OCI-LY7 (cell line): ENCODE measurements at regions not wholly inside any gene's neighbourhood (a gene's known extent, or its start where the extent isn't known, plus 50 kb on each side); places are given as distances from the start of the nearest gene placed in this dataset.

Experiments used
- BruUV-seq: library from RNA; stranded (reverse); fragments of 400-500 nt; replicated peaks from 2 replicates; lab custom pipeline; 2021; lab: Mats Ljungman, UMichigan
- CTCF ChIA-PET: fragments of 300-600 bp; sonication (Branson Sonifier 250); formaldehyde crosslinking; loops from one replicate; lab custom pipeline; 2022; ENCODE audit warnings: antibody characterized with exemption; ENCODE audit not compliant: unreplicated experiment; lab: Charles Lee
- POLR2A ChIA-PET: fragments of 300-600 bp; sonication (Branson Sonifier 250); formaldehyde crosslinking; loops from one replicate; lab custom pipeline; 2022; ENCODE audit warnings: antibody characterized with exemption; lab: Charles Lee
- DNase-seq: peaks from one replicate; pipeline ENCODE4 v3.0.0-alpha.2; 2015; ENCODE audit warnings: low spot score
- H2AFZ ChIP-seq: fragments of 200-600 bp; sonication (generic), shearing (Covaris generic); 2 replicates; pipeline ENCODE4 v1.6.1; 2014; ENCODE audit warnings: mild to moderate bottlenecking, antibody characterized with exemption, low read length, moderate library complexity
- H3K27ac ChIP-seq: fragments of 200-600 bp; sonication (generic); 2 replicates; pipeline ENCODE4 v1.5.1; 2014; ENCODE audit warnings: mixed run types, low read depth, mild to moderate bottlenecking, moderate library complexity, low read length, inconsistent platforms; ENCODE audit not compliant: poor library complexity, severe bottlenecking
- H3K36me3 ChIP-seq: fragments of 200-600 bp; sonication (generic); 2 replicates; pipeline ENCODE4 v1.6.1; 2014; ENCODE audit warnings: mild to moderate bottlenecking, antibody characterized with exemption, low read length, moderate library complexity, mixed read lengths; ENCODE audit not compliant: insufficient read depth
- H3K4me1 ChIP-seq: fragments of 200-600 bp; sonication (generic); 2 replicates; pipeline ENCODE4 v1.5.1; 2014; ENCODE audit warnings: mild to moderate bottlenecking, low read length; ENCODE audit not compliant: insufficient read depth, poor library complexity, severe bottlenecking
- H3K4me2 ChIP-seq: fragments of 200-600 bp; sonication (generic); 2 replicates; pipeline ENCODE4 v1.6.1; 2014; ENCODE audit warnings: mild to moderate bottlenecking, low read length
- H3K4me3 ChIP-seq: fragments of 200-600 bp; sonication (generic); 2 replicates; pipeline ENCODE4 v1.5.1; 2014; ENCODE audit warnings: mild to moderate bottlenecking, low read depth, low read length; ENCODE audit not compliant: poor library complexity, severe bottlenecking
- H3K79me2 ChIP-seq: fragments of 200-600 bp; sonication (generic); 2 replicates; pipeline ENCODE4 v1.6.1; 2016; ENCODE audit warnings: low read depth, mild to moderate bottlenecking, low read length, moderate library complexity, mixed read lengths; ENCODE audit not compliant: insufficient read depth
- H3K9me2 ChIP-seq: fragments of 200-600 bp; sonication (generic); 2 replicates; pipeline ENCODE4 v1.6.1; 2016; ENCODE audit warnings: mild to moderate bottlenecking, low read length, mixed read lengths; ENCODE audit not compliant: insufficient read depth
- H3K9me3 ChIP-seq: fragments of 200-600 bp; sonication (generic); 2 replicates; pipeline ENCODE4 v1.6.1; 2014; ENCODE audit warnings: mild to moderate bottlenecking, mixed run types, low read length, mixed read lengths
- H4K20me1 ChIP-seq: fragments of 200-600 bp; sonication (generic); 2 replicates; pipeline ENCODE4 v1.6.1; 2014; ENCODE audit warnings: mild to moderate bottlenecking, antibody characterized with exemption, low read length, moderate library complexity, mixed read lengths; ENCODE audit not compliant: insufficient read depth
- EZH2phosphoT487 ChIP-seq: fragments of 200-600 bp; sonication (generic); IDR thresholded peaks from 2 replicates; pipeline ENCODE4 v1.6.1; 2018; ENCODE audit warnings: low read depth, borderline replicate concordance, mild to moderate bottlenecking, mixed run types, antibody characterized with exemption, low read length, moderate library complexity, mixed read lengths
- intact Hi-C: fragments of 100-400 bp; cut with micrococcal nuclease; formaldehyde crosslinking; loops from one replicate; pipeline ENCODE4 v1.10.0; 2022; ENCODE audit not compliant: unreplicated experiment
- TF ChIP-seq, protein P1 (sequence below): fragments of 200-600 bp; sonication (generic); conservative IDR thresholded peaks from 2 replicates; pipeline ENCODE4 v1.5.1; 2014; ENCODE audit warnings: mild to moderate bottlenecking, antibody characterized with exemption, low read length, moderate library complexity, mixed read lengths

DNA sequence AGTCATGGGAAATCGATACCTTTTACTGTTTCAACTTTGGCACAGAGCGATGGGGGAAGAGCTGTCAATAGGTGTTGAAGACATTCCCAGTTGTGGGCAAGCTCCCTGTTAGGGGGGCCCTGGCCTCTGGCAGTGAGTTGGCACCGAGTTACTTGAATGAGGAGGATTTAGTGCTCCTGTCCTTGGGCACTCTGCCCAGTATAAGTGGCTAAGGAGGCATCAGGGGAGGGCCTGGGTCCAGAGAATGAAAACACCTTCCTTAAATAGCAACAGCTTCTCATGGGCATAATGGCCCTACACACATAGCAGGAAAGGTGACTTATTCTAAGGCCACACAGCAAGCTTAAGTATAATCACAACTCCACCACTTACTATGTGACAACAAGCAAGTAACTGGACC, 664.4 kb downstream of the PTPRU start:
- no peak overlapping the region for H3K4me2 ChIP-seq
- no peaks in the 10 kb centered on the region for H3K9me3 ChIP-seq
- H2AFZ ChIP-seq: no peak overlapping the region
- H3K79me2 ChIP-seq: no peaks in the 10 kb centered on the region
- no peaks in the 10 kb centered on the region for H3K36me3 ChIP-seq
- H3K27ac ChIP-seq: no peak overlapping the region
- DNase-seq: no peak
- no peak overlapping the region for H3K4me3 ChIP-seq
- H4K20me1 ChIP-seq: no peaks in the 10 kb centered on the region
- TF ChIP-seq EZH2phosphoT487: no peak
- TF ChIP-seq, protein P1, sequence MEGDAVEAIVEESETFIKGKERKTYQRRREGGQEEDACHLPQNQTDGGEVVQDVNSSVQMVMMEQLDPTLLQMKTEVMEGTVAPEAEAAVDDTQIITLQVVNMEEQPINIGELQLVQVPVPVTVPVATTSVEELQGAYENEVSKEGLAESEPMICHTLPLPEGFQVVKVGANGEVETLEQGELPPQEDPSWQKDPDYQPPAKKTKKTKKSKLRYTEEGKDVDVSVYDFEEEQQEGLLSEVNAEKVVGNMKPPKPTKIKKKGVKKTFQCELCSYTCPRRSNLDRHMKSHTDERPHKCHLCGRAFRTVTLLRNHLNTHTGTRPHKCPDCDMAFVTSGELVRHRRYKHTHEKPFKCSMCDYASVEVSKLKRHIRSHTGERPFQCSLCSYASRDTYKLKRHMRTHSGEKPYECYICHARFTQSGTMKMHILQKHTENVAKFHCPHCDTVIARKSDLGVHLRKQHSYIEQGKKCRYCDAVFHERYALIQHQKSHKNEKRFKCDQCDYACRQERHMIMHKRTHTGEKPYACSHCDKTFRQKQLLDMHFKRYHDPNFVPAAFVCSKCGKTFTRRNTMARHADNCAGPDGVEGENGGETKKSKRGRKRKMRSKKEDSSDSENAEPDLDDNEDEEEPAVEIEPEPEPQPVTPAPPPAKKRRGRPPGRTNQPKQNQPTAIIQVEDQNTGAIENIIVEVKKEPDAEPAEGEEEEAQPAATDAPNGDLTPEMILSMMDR: no peak
- no peaks in the 10 kb centered on the region for H3K9me2 ChIP-seq
- intact Hi-C loops: no loop called here
- ChIA-PET POLR2A (interaction anchor here (0.7 kb wide), 1 partner anchor 535 kb away, joined by 3 read pairs; no protein-coding TSS in a partner anchor), CTCF (no interaction called here)
- BruUV-seq: no TSS peak
- H3K4me1 ChIP-seq: no peaks in the 10 kb centered on the region

DNA sequence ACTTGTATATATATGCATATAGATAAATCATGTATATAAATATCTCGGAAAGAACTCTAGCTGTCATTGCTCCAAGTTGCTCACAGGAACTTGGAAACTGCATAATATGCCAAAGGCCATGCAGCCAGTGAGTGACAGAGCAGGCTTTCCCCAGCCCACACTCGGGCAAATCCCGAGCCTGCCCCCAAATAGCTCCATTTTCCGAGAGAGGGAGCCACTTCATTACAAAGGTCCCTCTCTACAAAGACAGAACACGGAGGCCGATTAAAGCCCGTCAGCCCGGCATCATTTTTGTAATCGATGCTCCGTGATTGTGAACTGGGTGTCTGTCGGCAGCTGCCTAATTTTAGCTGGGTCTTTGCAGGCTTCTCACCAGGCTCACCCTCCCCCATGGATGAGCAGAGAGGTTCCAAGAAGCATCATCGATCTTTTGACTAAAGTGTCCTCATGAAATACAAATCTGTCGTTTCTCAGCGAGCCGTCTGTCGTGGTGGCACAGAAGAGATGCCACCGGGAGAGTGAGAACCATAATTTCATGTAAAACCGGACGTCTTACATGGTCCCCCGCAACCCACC, 663.9 kb downstream of the PTPRU start:
- H3K9me3 ChIP-seq: no peaks in the 10 kb centered on the region
- H3K9me2 ChIP-seq: no peaks in the 10 kb centered on the region
- no peak overlapping the region for H3K27ac ChIP-seq
- DNase-seq: no peak
- no peak overlapping the region for H3K4me2 ChIP-seq
- H3K4me1 ChIP-seq: no peaks in the 10 kb centered on the region
- BruUV-seq: no TSS peak
- CTCF ChIA-PET: no interaction called here
- POLR2A ChIA-PET: no interaction called here
- intact Hi-C loops: no loop called here
- TF ChIP-seq, protein P1: no peak
- TF ChIP-seq EZH2phosphoT487: no peak
- H3K79me2 ChIP-seq: no peaks in the 10 kb centered on the region
- no peaks in the 10 kb centered on the region for H4K20me1 ChIP-seq
- H2AFZ ChIP-seq: no peak overlapping the region
- H3K4me3 ChIP-seq: no peak overlapping the region
- no peaks in the 10 kb centered on the region for H3K36me3 ChIP-seq

DNA sequence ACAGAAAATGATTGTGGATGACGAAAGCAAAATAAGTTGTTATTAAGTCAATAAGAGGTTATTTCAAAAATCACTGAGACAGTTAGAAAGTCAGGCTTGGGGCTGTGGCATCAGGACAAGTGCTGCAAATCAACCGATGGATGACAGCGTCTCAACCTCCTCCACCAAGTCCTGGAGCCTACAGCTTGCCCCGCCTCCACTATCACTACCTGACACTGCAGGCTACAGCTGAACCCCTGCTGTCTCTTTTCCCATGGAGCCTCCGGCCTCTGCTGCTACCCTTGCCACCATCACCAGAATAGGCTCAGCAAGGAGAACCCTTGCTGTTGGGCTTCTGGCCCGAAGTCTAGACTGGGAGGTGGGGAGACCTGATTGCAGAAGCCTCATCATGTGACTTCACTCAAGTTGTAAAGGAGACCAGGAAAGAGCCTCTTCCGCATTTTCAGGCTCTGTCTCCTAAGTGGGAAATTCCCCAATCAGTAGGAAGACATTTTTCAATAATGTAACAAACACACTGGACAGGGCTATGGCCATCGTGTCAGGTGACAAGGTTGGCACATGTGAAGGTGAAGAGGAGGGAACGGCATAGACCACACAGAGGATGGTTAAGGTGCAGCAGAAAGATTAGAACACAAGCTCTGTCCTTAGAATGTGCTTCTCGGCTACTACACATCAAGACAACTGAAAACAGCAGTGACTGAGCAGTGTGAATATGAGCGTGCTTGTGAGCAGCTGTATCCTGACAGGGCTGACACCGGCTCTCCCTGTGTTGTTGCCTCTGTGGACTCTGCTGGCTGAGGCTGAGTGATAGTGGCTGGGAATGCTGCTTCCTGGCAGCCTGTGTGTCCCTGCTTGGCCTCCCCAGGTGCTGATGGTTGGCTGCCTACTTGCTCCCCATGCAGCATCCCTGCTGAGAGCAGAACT, 660.7 kb downstream of the PTPRU start:
- Histone ChIP-seq H2AFZ (no peak overlapping the region), H3K4me3 (no peak overlapping the region), H3K36me3 (no peaks in the 10 kb centered on the region), H4K20me1 (no peaks in the 10 kb centered on the region), H3K4me1 (no peaks in the 10 kb centered on the region), H3K9me3 (no peaks in the 10 kb centered on the region), H3K4me2 (no peak overlapping the region), H3K79me2 (no peaks in the 10 kb centered on the region), H3K9me2 (no peaks in the 10 kb centered on the region), H3K27ac (no peak overlapping the region)
- TF ChIP-seq, protein P1: no peak
- no peak for TF ChIP-seq EZH2phosphoT487
- intact Hi-C loops: no loop called here
- BruUV-seq: no TSS peak
- ChIA-PET CTCF (no interaction called here), POLR2A (no interaction called here)
- DNase-seq: no peak
